DMS 273 (cell line): ENCODE measurements at regions not wholly inside any gene's neighbourhood (a gene's known extent, or its start where the extent isn't known, plus 50 kb on each side); places are given as distances from the start of the nearest gene placed in this dataset.

Source experiments
- DNase-seq: peaks from one replicate; lab custom pipeline; 2025; ENCODE audit not compliant: unreplicated experiment; lab: John Stamatoyannopoulos, UW

DNA sequence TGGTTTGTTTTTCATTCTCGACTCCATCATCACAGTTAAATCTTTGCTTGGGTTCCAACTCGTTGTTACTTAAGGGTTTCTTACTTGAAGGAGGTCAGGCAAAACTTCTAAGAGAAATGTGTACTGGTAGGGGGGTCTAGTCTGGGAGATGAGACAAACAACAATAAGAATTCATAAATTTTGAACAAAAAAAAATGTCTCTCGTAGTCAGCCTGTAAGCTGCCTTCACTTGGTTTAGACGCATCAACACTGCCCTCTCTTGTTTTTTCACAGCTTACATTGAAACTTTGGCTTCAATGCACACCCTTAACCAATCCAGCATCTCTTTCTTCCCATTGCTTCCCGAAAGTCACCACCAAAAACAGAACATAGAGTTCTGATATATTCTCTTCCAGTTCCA, 576.4 kb upstream of the PIK3C3 start:
- DNase-seq = peak; percentile 10

DNA sequence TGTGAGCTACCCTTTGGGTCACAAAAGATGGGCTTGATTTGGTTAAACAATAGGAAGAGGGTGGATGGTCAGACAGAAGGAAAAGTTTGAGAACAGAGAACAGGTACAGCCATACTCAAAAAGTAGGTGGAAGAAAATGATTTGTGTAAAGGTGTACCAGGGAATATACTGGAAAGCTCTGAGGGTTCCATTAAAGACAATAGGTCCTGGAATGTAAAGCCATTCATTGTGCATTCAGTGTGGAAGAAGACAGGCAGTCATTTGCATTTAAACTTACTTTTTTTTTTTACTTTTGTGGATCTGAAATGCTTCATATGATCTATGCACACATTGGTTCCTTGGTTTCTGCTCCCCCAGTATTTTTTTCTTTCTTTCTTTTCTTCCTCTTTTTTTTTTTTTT, 581.4 kb upstream of the PIK3C3 start:
- no peak for DNase-seq

DNA sequence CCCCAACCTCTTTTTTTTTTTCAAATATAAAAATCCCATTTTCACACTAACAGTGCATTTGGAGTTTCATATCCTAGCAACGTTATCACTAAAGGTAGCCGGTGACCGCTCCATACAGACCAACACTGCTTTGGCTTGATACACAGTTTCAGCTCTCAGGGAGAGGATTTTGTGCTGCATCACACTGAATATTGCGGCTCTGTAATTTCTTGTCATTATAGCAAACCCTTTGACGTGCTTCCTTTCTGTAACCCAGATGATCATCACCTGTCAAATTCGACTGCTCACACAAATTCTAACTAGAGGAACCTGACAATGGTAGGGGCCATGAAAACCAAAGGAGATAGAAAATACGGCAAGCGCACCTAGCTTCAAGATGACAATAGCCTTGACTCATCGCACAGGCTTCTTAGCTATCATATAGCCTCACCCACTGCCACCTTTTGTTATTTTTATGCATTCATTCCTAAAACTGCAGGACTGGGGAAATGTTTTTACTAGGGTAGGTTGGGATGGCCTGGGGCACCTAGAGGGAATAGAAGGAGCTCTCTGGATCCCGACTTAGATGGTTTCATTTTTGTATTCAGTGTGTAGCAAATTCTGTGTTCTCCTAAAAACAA, 582.9 kb upstream of the PIK3C3 start:
- no peak for DNase-seq

DNA sequence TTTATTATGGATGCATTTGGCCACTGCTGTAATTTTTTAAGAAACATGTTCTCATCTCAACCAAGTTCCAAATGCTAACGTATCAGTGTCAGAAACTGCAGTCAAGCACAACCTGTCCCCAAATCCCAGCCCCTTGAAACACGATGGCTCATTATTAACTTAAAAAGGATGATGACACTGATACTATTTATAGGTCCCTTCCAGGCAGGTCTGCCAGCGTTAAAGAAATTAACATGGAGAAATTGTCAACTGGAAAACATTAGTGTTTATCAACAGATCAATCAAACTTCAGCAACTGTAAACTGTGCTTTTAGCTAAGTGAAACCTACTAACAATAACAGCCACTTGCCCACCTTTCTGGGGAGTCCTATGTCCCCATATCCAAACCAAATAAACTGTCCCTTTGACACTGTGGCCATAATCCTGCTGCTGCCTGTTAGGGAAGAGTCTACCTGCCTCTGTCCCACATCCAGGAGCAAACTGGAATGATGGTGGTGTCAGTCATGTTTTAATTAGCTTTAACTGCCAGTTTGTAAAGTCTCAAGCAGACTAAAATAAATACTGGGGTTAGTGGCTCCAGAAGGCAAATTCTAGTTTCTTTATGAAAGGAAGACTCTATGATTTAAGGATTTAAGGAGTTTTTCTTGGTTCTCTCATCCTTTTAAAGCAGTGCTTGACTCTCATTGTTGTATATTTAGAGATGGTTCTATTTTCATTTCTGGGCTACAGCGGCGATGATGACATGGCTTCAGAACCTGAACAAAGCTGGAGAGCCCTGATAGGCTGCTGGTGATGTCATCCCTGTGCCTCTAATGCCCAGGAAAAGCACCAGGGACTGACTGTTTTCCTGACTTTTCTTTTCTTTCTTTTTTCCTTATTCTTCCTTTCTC, 583.6 kb upstream of the PIK3C3 start:
- DNase-seq = peak; percentile 2

DNA sequence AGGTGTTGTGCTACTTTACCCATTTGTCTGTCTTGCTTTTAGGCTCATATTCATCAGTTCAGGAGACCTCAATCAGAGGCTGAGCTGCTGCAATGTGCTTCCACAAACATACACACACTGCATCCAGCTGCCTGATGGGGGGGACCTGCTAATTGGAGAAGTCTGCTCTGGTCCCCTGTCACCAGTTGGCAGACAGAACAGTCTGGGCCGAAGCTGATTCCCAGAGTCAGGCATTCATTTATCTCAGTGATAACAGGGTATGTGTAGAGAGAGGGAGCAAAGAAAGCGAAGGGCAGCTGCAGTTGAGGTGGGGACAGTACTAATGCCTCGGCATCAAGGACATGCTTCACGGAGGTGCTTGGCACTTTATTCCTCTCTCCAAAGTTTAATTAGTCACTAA, 584.3 kb upstream of the PIK3C3 start:
- peak; percentile 18 for DNase-seq

DNA sequence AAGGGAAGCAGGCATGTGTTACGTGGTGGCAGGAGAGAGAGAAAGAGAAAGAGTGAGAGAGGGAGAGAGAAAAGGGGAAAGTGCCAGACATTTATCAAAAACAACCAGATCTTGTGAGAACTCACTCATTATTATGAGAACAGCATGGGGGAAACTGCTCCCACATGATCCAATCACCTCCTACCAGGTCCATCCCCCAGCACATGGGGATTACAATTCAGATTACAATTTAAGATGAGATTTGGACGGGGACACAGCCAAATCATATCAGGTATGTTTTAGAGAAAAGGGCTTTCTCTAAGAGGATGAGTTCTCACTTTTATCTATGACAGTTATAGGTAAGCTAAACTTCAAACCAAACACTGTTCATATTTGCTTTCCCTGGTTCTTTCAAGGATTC, 597.3 kb upstream of the PIK3C3 start:
- no peak for DNase-seq

DNA sequence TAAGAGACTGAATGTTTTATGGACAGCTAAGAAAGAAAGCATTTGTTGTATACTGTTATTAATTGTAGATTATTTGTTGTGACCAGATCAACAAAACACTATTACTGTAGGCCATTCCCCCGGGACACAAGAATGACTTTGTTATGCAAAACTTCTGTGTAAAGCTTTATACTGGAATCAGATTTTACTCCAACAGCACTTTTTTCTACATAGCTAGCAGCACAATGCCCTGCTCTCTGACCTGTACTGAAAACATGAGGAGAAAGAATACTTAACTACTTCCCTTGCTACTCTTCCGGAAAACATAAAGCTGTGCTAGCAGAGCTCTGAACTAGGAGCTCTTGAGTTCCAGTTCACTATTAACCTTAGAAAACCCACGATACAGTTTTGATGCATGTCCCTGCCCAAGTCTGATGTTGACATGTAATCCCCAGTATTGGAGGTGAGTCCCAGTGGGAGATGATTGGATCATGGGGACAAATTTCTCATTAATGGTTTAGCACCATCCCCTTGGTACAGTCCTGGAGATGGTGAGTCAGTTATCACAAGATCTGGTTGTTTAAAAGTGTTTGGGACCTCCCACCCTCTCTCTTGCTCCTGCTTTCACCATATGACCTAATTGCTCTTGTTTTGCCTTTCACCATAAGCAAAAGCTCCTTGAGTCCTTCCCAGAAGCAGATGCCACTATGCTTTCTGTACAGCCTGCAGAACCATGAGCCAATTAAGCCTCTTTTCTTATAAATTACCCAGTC, 601.1 kb upstream of the PIK3C3 start:
- no peak for DNase-seq

DNA sequence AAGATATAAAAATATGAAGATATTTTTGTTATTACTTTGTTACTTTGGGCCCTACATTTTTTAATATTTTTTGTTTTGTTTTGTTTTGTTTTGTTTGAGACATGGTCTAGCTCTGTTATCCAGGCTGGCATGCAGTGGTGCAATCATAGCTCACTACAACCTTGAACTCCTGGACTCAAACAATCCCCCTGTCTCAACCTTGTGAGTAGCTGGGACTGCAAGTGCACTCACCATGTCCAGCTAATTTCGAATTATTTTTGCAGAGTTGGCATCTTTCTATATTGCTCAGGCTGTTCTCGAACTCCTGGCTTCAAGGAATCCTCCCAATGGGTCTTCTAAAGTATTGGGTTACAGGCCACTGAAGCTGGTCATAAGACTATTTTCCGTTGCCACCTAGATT, 603.6 kb upstream of the PIK3C3 start:
- no peak for DNase-seq

DNA sequence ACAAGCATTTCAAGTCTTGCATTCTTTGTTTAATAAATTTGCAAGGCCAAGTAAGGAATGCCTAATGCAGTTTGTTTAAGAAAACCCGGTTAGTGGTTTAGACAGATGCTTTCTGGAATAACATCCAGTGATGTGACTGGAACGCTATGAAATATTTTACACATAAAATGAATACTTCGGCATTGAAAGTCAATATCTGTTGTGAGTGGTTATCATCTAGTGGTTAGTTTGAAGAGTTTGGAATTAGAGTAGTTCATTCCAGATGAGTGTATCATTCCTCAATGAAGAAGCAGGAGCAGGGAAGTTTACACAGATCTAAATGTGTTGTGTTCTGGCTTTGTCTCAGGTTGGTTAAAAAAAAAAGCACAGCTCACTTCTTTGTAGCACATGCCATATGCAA, 608.0 kb upstream of the PIK3C3 start:
- no peak for DNase-seq

DNA sequence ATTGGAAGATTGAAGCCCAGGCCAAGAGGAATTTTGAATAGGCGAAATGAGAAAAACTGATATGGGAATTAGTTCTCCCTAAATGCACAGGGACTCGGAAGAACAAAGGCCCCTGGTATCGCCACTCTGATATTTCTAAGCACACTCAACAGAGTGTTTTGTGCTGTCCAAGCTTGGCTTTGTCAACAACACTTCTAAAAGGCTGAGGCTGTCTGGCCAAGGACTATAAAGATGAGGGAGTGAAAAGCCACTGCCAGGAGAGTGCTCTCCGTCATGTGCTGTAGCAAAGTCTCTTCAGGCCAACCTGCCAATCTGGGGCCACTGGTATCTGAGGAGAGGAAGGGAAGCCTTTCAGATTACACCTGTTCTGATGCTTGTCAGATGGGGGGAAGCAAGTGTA, 611.2 kb upstream of the PIK3C3 start:
- DNase-seq = no peak

DNA sequence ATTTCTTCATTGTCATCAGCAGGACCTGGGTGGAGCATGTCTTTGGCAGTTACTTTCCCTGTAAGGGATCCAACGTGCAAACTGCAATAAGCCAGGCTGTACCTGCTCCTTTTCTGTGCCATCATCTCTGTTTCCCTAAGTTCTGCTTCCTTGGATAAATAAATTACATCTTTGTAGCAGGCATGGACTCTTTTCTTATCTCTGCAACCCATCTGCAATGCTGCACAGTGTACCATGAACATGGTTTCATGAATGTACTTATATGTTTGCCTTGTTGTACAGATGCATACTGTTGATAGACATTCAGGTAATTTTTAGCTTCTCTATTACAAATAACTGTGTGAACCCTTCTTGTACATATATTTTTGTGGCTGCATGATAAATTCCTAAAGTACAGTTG, 616.7 kb upstream of the PIK3C3 start:
- no peak for DNase-seq

DNA sequence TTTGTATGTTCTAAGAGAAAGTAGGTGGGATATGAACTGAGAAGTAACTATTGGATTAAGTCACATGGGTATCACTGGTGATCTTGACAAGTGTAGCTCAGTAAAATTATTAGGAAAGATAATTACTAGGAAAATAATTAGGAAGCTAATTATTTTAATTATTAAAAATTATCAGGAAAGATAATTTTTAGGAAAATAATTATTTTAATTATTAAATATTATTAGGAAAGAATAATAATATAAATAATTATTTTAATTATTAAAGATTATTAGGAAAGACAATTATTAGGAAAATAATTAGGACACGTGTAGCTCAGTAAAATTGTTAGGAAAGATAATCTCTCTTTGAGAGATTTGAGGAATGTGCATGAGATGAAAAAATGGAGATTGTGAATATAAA, 623.4 kb upstream of the PIK3C3 start:
- DNase-seq = no peak

DNA sequence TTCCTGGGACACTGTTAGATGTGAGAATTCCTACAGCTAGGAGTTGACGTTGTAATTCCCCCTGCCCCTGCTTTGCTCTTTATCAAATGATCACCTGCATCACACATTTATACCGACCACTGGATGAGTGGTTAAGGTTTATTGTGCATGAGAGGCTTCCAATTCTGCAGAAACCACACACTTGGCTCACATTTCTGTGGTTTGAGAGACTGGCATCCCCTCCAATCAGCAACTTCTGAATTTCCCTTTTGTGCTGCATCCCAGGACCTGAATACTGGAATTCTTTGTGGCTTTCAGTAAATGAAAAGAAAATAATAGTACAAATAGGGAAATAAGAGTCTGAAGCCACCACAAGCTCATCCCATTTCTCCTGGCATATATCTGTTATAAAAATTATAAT, 628.7 kb upstream of the PIK3C3 start:
- DNase-seq = no peak

DNA sequence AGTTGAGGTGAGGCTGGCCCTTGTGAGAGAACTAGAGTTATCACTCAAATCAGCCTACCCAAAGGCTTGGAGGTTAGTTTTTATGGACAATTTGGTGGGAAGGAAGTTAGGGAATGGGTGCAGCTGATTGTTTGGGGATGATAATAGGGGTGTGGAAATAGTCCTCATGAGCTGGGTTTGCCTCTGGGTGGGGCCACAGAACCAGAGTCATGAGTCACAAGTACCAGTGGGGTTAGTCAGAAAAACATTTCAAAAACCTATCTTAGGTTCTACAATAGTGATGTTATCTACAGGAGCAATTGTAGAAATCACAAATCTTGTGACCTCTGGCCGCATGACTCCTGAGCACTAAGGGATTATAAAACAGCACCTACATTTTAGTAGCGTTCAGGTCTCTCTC, 630.1 kb upstream of the PIK3C3 start:
- DNase-seq = no peak

DNA sequence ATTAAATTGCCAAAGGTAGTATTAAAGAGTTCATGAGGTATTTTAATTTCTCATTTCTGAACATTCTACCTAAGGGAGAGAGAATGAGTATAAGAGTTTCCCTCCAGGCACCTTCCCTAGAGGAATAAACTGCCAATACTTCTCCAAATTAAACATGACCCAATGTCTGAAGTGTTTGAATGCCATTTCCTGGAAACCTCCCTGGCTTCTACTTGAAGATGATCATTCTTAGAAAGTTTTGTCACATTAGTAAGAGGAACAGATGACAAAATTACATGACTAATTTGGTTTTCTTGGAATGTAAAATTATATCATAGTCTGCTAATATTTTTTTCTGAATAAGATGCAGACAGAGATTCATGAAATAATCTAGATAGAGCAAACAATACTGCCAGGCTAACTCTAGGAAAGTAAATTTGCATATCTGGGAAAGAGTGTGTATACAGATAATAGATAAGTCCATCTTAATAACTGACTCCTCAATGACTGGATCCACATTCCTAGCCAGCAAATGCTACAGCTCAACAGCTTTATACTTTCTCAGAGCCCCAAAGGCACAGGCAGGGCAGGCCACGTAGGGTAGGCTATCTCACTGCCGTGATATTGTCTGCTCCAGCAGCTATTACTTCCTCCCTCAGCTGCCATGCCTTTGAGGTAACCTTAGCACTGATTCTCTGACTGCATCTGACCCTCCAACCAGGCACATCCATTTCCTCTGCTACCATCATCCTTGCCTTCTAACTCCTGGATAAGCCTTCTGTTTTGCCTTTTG, 630.8 kb upstream of the PIK3C3 start:
- no peak for DNase-seq

DNA sequence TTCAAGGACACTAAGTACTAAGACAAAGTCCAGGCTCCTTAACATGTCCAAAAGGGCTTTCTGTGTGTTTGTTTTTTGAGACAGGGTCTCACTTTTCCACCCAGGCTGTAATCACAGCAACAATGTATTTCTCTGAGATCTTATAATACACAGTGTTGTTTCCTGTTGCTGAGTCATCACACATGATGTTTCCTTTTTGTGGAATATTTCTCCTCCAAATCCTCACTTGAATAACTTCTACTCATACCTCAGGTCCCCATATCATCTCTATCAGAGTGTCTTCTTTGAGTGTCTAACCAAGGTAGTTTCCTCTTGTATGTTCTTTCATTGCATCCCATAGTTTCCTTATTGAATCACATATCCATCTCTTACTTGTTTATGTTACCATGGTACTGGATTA, 632.0 kb upstream of the PIK3C3 start:
- DNase-seq = no peak

DNA sequence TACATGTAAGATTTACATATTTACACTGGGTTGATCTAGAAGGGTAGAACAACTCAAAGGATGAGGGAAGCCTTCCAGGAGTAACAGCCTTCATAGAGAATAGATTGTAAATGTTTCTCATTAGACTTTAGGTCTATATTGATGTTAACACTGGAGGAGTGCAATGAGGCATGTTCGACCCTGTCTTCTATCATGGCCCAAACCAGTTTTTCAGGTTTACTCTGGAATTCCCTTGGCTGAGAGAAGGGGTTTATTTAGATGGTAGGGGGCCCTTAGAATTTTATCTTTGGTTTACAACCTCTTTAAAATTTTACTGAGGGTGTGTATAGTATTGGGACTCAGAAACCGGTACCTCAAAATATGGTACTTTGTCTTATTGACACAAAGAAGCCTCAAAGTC, 634.9 kb upstream of the PIK3C3 start:
- no peak for DNase-seq

DNA sequence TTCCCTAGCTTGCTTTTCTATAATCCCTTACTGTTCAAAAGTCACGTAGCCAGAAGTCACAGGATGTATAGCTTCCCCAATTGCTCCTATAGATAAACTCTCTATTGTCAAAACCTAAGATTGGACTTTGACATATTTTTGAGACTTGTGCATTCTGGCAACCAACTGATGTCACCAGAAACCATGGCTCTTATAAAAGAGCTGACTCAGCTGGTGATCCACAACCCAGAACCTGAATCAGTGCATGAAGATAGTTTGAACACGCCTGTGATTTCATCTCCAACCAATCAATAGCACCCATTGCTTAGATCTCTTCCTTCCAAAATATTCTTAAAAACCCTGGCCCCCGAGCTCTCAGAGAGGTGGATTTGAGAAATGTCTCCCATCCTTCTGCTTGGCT, 639.9 kb upstream of the PIK3C3 start:
- DNase-seq = no peak

DNA sequence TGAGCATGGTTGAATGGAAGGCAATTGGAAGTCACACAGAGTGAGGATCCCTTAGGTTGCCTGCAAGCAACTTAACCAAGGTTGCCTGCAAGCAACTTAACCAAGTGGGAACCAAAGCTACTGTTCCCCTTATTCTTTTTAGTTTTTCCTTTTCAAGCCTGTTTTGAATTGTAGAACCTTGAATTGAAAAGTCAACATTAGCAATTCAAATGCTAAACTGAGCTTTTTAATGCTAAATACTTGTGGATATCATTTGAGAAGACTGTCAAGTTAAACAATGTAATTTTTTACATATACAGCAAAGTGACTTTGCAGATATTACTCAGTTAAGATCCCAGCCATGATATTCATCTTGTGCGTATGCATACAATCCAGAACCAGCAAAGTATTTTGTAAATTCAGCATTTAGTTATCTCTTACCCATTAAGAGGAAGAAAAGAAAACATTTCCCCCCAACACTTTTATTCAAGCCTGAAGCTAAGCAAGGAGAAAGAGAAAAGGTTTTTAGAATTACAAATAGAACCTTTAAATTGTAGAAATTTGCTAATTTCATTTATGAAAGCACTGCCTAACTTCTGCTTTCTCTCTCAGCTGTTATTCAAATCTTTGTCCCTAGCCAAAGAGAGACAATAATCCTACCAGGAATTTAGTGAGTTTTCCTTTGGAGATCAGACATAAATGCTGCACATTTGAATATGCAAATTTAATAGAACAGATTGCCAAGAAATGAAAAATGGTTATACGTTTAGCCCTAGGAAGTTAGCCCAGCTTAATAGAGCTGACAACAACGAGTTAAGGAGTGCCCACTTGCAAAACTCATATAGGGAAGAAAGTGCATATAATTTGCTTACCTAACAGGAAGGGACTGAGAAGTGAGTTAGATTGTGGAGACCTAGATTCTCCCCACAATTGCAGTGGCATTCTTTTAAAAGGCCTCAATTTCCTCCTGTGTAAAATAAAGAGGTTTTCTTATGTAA, 643.2 kb upstream of the PIK3C3 start:
- no peak for DNase-seq

DNA sequence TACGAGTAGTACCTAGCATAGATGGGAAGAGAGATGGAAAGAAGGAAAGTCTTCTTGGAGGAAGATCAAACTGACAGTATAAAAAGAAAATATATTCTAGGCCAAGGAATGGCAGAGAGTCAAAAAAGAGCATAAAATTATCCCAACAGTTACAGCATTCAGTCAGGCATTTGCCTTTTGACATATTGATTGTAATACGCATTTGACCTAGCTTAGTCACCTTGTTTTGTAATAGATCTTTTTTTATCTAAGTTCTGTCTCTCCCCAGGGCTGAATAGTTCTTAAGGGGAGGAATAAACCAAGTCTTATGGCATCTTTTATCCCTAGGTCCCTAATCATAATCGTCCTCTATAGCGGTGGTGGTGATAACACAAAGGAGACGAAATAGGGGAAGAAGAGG, 657.3 kb upstream of the PIK3C3 start:
- no peak for DNase-seq
